ENCODE measurements at regions not wholly inside any gene's neighbourhood (a gene's known extent, or its start where the extent isn't known, plus 50 kb on each side); places are given as distances from the start of the nearest gene placed in this dataset.

DNA sequence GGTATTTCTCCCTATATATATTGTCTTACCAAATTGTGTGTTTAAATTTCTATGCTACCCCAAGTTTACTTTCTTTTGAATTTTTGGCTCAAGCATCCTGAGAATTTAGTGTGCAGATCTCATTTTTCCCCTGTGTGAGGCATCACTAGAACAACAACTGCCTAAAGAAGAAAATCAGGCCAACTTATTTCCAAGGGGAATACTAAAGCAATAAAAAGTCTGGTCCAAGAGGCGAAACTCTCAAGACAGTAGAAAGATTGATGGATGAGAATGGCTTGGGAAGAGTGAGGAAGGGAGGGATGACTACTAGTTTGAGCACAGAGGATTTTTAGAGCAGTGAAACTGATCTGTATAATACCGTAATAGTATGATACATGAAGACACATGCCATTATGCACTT, 86.3 kb upstream of the CFAP20DC start:
- FAIRE-seq (no peak), DNase-seq (ENCODE audit: low read depth) (no peak)
- no peaks in the 10 kb centered on the region for H3K27me3 ChIP-seq (ENCODE audit: control insufficient read depth, insufficient read depth, low read length)
- no peak overlapping the region for H3K4me3 ChIP-seq (ENCODE audit: low read depth, low read length)
- TF ChIP-seq CTCF (IDR thresholded peaks at IDR 0.05; ENCODE audit: insufficient read depth, low read length, severe bottlenecking): no peak
- H3K36me3 ChIP-seq (ENCODE audit: control insufficient read depth, insufficient read depth, low read length): no peaks in the 10 kb centered on the region

DNA sequence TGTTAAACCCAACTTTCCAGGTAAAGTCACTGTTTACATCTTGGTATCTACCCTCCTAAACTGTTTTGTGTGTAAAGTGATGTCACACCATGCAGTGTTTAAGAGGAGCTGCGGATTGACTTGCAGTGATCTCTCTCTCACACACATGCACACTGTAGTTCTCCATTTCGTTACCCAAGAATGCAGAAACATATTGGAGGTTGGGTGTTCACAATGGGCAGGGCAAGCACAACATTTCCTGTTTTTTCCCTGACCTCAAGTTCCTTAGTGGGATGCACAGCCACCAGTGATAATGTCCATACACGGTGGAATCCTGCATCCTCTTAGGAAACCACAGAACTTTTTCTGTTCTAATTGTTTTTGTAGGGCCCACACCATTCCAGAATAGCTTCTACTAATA, 85.3 kb upstream of the CFAP20DC start:
- FAIRE-seq (no peak), DNase-seq (ENCODE audit: low read depth) (no peak)
- no peak for TF ChIP-seq CTCF (IDR thresholded peaks at IDR 0.05; ENCODE audit: insufficient read depth, low read length, severe bottlenecking)
- no peaks in the 10 kb centered on the region for H3K36me3 ChIP-seq (ENCODE audit: control insufficient read depth, insufficient read depth, low read length)
- H3K27me3 ChIP-seq (ENCODE audit: control insufficient read depth, insufficient read depth, low read length): no peaks in the 10 kb centered on the region
- no peak overlapping the region for H3K4me3 ChIP-seq (ENCODE audit: low read depth, low read length)

DNA sequence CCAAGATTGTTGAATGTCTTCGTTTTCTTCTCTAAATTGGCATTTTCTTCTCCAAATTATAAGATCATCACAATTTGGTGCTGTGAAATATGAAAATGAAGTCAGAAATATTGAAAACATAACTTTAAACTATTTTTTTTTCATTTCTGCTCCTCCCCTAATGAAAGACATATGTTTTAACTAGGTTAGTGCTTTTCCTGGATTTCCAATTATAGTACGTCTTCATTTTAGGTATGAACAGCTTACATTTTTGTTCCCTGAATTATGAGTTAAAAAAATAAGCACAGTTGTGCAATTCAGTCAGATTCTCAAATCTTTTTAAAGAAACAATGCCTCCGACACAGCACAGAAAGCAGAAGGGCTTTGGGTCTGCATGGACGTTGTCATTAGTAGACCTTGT, 83.5 kb upstream of the CFAP20DC start:
- Histone ChIP-seq H3K4me3 (ENCODE audit: low read depth, low read length) (no peak overlapping the region), H3K36me3 (ENCODE audit: control insufficient read depth, insufficient read depth, low read length) (no peaks in the 10 kb centered on the region), H3K27me3 (ENCODE audit: control insufficient read depth, insufficient read depth, low read length) (no peaks in the 10 kb centered on the region)
- DNase-seq (ENCODE audit: low read depth): no peak
- FAIRE-seq: no peak
- TF ChIP-seq CTCF (IDR thresholded peaks at IDR 0.05; ENCODE audit: insufficient read depth, low read length, severe bottlenecking): no peak

- FAIRE-seq (no peak), DNase-seq (ENCODE audit: low read depth) (no peak)
- H3K27me3 ChIP-seq (ENCODE audit: control insufficient read depth, insufficient read depth, low read length): no peaks in the 10 kb centered on the region
- H3K36me3 ChIP-seq (ENCODE audit: control insufficient read depth, insufficient read depth, low read length): no peaks in the 10 kb centered on the region
- H3K4me3 ChIP-seq (ENCODE audit: low read depth, low read length): no peak overlapping the region
- no peak for TF ChIP-seq CTCF (IDR thresholded peaks at IDR 0.05; ENCODE audit: insufficient read depth, low read length, severe bottlenecking)
Measured at GRCh38 chr3:59131016-59131766, 81.4 kb upstream of the CFAP20DC start.

DNA sequence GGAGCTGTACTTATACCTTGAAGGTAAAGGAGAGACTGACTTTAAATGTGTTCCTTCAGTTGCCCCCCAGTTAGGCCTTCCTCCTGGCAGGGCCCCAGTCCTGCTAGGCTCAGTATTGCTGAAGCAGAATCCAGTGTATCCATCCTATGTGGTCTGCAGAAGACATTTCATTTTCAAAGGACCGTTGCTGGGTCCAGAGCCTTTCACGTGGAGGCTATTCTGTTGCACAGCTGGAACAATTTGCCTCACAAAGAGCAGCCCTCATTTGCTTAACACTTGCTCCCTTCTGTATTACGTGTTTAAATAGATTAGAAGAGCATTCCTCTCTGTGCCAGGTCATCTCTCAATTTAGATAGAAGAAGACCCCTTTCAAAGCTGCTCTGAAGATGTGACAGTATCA, 78.9 kb upstream of the CFAP20DC start:
- FAIRE-seq: no peak
- Histone ChIP-seq H3K36me3 (ENCODE audit: control insufficient read depth, insufficient read depth, low read length) (no peaks in the 10 kb centered on the region), H3K27me3 (ENCODE audit: control insufficient read depth, insufficient read depth, low read length) (no peaks in the 10 kb centered on the region), H3K4me3 (ENCODE audit: low read depth, low read length) (no peak overlapping the region)
- no peak for TF ChIP-seq CTCF (IDR thresholded peaks at IDR 0.05; ENCODE audit: insufficient read depth, low read length, severe bottlenecking)
- DNase-seq (ENCODE audit: low read depth): no peak

DNA sequence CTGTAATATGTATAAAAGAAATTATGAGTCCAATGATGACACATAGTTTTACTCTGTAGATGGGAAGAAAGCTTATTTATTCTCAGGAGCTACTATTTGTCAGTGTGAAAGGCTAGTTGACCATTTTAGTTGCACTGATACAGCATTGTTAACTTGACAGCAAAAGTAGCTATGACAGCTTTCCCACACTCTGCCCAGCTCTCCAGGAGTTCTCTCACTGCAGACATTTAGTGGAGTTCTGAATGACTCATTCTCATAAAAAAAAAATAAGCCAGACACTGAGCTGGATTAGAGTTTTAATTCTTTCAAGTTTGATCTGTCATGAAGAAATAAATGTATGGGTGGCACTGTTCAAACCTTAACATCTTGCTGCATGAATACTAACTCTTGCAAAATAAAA, 77.2 kb upstream of the CFAP20DC start:
- Histone ChIP-seq H3K27me3 (ENCODE audit: control insufficient read depth, insufficient read depth, low read length) (no peaks in the 10 kb centered on the region), H3K4me3 (ENCODE audit: low read depth, low read length) (no peak overlapping the region), H3K36me3 (ENCODE audit: control insufficient read depth, insufficient read depth, low read length) (no peaks in the 10 kb centered on the region)
- DNase-seq (ENCODE audit: low read depth) (peak; percentile 56), FAIRE-seq (no peak)
- TF ChIP-seq CTCF (IDR thresholded peaks at IDR 0.05; ENCODE audit: insufficient read depth, low read length, severe bottlenecking): no peak
